HG03280 (cell line): ENCODE measurements at regions not wholly inside any gene's neighbourhood (a gene's known extent, or its start where the extent isn't known, plus 50 kb on each side); places are given as distances from the start of the nearest gene placed in this dataset.
"Not testable (repeated sequence)": the region's sequence is repeated elsewhere in the genome, so short reads cannot be mapped to it uniquely, and the experiment has no call there.

ENCODE experiments used
- ATAC-seq: cut with Tn5 transposase; IDR thresholded peaks from one replicate; pipeline ENCODE4 v1.9.1; 2021; ENCODE audit warnings: mild to moderate bottlenecking, moderate library complexity; ENCODE audit not compliant: unreplicated experiment

GRCh38 chr1:8171751-8172464 lies 145.8 kb upstream of the ERRFI1 start:
- no peak for ATAC-seq

DNA sequence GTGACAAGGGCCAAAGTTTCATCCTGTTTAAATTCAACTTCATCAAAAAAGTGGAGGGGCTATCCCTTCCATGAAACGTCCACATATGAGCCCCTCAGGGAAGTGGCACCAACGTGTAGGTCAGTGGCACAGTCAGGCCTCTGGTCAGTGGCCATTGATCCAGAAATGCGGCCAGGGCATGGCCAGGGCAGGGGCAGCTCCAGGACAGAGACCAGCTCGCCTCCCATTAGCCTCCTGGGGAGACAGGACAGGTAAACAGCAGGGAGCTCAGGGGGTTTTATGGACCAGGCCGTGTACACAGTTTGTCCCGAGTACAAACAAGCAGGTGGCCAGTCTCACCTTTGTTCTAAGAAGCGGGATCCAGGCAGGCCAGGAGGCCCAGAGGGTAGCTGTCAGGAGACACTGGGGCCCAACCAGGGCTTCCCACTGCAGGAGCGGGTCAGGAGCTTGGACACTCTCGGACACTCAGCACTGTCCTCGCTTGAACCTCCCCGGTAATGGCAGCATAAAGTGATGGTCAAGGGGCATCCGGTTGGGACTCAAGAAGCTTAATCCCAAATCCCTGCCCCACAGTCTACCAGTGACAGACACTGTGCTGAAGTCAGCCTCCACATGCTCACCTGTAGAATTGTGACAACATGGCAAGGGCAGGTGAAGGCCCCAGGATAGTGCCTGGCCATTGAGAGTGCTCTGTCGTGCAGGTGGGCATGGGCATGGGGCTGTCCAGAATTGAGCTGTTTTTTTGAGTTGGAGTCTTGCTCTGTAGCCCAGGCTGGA lies 144.1 kb upstream of the ERRFI1 start:
- no peak for ATAC-seq

GRCh38 chr1:8169364-8170058 lies 143.4 kb upstream of the ERRFI1 start:
- ATAC-seq, result no peak

DNA sequence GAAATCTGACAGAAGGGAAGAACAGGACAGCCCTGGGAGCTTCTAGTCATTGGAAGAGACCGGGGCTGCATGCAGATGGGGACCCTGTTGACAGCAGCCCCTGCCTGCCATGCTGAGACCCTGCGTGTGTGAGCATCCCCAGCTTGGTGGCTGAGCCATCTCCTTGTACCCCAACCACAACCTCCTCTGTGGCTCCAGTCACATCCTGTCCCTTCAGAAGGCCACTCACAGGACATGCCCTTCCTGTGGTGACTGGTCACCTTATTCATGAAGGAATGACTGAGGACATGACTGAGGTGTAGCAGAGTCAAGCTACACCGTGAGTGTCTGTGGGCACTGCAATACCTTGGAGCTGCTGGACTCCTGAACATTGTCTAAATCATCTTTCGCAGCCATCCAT lies 141.8 kb upstream of the ERRFI1 start:
- ATAC-seq, result no peak

- ATAC-seq, result no peak
These were observed 140.3 kb upstream of the ERRFI1 start for GRCh38 chr1:8166406-8166805.

DNA sequence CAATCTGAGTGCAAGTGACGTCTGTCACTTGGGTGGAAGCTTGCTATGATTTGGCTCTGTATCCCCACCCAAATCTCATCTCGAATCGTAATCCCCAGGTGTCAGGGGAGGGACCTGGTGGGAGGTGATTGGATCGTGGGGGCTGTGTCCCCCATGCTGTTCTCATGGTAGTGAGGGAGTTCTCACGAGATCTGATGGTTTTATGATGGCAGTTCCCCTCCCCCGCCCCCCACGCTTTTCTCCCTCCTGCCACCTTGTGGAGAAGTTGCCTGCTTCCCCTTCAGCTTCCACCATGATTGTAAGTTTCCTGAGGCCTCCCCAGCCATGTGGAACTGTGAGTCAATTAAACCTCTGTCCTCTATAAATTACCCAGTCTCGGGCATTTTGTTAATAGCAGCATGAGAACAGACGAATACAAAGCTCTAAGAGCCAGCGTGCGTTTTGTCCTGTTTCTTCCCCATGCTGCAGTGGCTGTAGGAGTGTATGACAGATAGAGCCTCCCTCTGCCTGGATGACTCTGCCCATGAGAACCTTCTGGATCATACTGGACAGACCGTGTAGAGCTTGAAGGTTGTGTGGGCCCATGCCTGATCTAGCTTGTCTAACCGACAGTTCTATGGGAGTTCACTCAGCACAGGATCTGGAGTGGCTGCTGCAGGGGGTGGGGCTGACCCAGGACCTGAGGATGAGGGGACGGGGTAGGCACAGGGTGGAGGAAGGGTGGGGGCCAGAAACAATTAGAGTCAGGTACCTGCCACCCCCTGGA lies 139.7 kb upstream of the ERRFI1 start:
- ATAC-seq, result no peak

- ATAC-seq, result no peak
These were observed 138.6 kb upstream of the ERRFI1 start for GRCh38 chr1:8164670-8165069.

- no peak for ATAC-seq
These were observed 136.9 kb upstream of the ERRFI1 start for GRCh38 chr1:8163039-8163438.

- no peak for ATAC-seq
These were observed 136.1 kb upstream of the ERRFI1 start for GRCh38 chr1:8162168-8162567.

DNA sequence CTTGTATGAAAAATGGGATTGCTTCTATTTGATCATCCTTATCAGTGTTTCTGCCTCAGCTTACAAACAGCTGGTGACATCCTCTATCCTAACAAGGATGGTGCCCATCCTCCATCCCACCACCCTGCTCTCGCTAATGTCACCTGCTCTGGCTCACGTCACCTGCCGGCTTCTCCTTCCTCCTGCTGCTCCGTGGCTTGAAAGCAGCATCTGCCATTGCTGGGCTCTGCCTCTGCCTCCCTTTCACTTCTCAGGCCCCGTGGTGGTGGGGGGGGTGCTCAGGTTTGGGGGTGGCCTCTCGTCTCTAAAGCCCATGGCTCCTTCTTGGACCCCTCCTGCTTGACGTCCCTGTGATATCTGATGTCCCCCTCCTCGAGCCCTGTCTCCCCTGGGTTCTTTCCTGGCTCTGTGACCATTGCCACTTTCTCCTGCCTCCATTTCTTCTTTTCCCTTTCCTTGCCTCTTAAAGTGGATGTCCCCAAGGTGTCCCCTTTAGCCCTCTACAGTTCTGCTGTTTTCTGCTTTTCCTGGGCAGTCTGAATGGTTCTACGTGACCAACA lies 135.5 kb upstream of the ERRFI1 start:
- ATAC-seq, result no peak

DNA sequence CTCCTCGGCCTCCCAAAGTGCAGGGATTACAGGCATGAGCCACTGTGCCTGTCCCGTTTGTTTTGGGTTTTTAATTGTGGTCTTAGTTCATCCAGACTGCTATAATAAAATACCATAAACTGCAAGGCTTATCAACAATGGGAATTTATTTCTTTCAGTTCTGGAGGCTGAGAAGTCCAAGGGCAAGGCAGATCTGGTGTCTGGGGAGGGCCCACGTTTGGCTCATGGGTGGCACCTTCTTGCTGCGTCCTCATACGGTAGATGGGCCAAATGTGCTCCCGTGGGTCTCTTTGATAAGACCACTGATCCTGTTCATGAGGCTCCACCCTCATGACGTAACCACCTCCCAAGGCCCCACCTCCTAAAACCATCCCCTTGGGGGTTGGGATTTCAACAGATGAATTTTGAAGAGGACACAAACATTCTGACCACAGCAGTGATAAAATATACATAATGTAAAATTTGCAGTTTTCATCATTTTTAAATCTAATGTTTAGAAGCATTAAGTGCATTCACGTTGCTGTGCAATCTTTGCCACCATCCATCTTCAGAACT lies 133.4 kb upstream of the ERRFI1 start:
- no peak for ATAC-seq

DNA sequence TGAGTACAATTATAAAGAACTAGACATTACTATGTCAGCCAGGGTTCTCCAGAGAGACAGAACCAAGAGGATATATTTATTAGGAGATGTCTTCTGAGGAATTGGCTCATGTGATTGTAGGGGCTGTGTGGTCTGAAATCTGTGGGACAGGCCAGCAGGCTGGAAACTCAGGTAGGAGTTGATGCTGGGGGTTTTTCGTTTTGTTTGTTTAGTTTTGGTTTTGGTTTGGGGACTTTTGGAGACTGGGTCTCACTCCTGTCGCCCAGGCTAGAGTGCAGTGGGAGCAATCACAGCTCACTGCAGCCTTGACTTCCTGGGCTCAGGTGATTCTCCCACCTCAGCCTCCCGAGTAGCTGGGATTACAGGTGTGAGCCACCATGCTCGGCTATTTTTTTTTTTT lies 132.9 kb upstream of the ERRFI1 start:
- no peak for ATAC-seq

GRCh38 chr1:8157765-8158164 lies 131.7 kb upstream of the ERRFI1 start:
- no peak for ATAC-seq

DNA sequence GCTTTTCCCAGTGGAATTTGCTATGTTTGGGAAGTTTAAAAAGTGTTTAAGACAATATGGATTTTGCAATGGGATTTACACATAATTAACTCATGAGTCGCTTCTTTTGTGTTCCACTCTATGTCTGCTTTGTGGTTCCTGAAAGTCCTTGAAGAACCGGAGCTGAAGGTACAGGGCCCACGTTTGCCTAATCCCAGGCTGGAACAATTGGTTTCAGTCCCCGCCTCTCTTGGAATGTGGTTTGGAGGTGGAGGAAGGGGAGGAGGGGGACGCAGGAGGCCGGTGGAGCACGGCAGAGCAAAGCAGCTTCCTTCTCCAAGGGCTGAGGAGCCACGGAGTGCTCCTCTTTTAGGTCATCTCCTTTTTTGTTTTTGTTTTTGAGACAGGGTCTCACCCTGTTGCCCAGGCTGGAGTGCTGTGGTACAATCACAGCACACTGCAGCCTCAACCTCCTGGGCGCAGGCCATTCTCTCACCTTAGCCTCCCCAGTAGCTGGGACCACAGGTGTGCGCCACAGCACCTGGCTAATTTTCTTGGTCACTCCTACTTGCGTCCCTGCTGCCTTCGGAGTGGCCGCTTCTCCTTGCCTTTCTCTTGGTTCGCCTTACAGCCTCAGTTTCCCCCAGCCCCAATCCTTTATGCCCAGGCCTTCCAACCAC lies 129.5 kb upstream of the ERRFI1 start:
- ATAC-seq, result no peak

- no peak for ATAC-seq
These were observed 128.5 kb upstream of the ERRFI1 start for GRCh38 chr1:8154621-8155052.

GRCh38 chr1:8153961-8154360 lies 127.9 kb upstream of the ERRFI1 start:
- ATAC-seq, result no peak

DNA sequence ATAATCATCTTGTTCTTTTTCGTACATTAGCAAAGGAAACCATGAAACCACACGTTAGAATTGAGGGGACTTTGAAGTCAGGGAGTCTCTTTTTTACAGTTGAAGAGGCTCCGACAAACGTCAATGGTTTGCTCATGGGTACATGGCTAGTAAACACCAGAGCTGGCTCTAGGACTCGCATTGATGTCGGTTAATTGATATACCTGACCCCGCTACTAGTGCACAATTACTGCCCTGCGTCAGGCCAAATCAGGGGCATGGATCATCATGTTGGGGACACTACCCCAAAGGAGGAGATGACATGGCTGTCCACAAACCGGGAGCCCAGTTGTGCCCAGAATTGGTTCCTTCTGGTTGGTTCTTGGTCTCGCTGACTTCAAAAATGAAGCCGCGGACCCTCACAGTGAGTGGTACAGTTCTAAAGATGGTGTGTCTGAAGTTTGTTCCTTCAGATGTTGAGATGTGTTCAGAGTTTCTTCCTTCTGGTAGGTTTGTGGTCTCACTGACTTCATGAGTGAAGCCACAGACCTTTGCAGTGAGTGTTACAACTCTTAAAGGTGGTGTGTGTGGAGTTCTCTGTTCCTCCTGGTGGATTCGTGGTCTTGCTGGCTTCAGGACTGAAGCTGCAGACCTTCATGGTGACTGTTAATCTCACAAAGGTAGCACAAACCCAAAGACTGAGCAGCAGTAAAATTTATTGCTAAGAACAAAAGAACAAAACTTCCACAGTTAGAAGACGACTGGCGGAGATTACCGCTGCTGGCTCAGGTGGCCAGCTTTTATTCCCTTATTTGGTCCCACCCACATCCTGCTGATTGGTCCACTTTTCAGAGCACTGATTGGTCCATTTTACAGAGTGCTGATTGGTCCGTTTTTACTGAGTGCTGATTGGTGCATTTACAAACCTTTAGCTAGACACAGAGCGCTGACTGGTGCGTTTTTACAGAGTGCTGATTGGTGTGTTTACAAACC lies 126.9 kb upstream of the ERRFI1 start:
- no peak for ATAC-seq

- ATAC-seq, result no peak
These were observed 125.5 kb upstream of the ERRFI1 start for GRCh38 chr1:8151647-8152046.

GRCh38 chr1:8149756-8150155 lies 123.6 kb upstream of the ERRFI1 start:
- not testable (repeated sequence) for ATAC-seq
